GM20431 (cell line): ENCODE measurements at regions not wholly inside any gene's neighbourhood (a gene's known extent, or its start where the extent isn't known, plus 50 kb on each side); places are given as distances from the start of the nearest gene placed in this dataset.
"Not testable (repeated sequence)": the region's sequence is repeated elsewhere in the genome, so short reads cannot be mapped to it uniquely, and the experiment has no call there.

ENCODE experiments used
- in situ Hi-C: fragments of 300-500 bp; cut with MseI, MboI; formaldehyde crosslinking; loops from one replicate; pipeline ENCODE4 v1.15.0; 2020; ENCODE audit warnings: low sequenced_read_pairs; ENCODE audit not compliant: unreplicated experiment

DNA sequence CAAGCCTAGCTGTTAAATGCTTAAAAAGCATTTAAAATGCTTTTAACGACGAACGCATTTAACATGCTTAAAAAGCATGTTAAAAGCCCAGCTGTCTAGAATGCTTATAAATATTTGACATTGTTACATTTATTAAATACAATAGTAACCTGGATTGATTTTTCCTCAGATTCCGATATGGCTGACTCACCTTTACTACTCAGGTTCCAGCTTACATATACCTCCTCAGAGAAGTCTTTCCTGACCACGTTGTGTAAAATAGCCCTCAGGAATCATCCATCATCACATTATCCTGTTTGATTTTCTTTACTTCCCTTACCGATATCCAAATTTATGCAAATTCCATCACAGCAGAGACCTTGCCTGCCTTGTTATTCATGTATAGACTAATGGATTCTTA, 51.4 kb downstream of the SLC41A2 start:
- in situ Hi-C loops: no loop called here

DNA sequence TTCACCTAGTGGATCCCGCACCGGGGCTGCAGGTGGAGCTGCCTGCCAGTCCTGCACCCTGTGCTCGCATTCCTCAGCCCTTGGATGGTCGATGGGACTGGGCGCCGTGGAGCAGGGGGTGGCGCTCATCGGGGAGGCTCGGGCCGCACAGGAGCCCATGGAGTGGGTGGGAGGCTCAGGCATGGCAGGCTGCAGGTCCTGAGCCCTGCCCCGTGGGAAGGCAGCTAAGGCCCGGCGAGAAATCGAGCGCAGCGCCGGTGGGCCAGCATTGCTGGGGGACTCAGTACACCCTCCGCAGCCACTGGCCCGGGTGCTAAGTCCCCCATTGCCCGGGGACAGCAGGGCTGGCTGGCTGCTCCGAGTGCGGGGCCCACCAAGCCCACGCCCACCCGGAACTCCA, 52.6 kb downstream of the SLC41A2 start:
- in situ Hi-C loops: not testable (repeated sequence)

DNA sequence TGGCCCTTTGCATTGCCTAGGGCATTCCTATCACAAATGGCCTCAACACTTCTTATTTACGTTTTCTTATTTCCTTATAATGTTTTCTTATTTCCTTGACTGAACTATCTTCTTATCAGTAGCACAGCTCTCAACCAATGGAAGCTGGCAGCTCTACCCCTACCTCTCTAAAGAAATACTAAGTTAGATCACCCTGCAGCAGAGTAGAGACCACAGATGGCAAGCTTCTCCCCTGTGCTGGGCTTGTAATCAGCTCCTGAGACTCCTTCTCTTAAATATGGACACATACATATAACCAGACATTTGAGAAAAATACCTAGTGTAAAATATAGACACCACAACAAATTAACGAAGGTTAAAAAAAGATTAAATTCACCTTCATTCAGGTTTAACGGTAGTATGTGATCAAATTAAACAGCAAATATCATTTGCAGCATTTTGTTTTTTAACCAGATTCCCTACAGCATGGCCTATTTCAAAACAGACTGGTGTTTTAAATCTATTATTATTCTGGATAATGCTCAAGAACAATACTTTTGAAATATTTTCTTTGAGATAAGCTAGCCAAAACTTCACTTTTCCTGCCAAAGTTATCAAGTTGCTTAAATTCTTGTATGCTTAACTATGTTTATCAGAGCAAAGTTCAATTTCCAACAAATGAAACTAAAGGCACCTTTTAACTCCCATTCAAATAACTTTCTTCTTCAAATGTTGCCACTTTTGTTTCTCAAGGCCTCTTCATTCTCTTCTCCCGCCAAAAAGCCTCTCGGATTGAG, 54.3 kb downstream of the SLC41A2 start:
- in situ Hi-C loops: no loop called here

DNA sequence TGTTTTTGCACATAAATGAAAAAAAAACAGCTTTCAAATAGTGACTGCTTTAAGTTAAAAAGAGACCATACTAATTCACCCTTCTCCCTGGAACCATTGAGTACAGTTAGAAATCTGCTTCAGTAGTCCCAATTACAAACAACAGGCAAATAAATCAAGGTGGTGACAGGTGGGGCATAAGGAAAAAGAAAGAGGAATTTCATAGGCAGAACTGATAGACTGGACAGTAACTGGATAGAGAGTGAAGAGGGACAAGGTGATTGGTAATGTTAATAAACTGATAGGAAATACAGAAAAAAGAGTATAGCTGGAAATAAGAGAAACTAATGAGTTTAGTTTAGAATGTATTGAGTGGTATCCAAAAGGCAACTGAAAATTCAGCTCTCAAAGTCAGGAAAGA, 56.0 kb downstream of the SLC41A2 start:
- in situ Hi-C loops: no loop called here

DNA sequence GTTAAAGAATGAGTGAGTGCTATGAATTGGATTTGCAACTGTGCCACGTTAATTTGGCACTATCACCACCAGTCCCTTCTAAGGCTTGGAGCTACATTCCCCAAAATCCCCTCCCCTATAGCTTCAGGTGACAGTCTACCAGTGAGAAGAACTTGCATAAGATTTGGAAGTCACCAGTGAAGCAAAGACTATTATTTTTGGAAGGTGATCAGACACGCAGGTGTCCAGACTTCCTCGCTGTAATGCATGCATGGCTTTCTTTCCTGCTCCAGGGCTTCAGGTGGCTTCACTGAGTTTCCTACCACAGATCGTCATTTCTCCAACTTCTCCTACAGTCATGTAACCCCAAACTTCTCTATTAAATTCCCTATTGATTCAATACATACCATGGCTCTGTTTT, 61.4 kb downstream of the SLC41A2 start:
- in situ Hi-C loops: loop anchor here (25.0 kb wide), 1 partner anchor 509 kb away; no protein-coding TSS in a partner anchor

DNA sequence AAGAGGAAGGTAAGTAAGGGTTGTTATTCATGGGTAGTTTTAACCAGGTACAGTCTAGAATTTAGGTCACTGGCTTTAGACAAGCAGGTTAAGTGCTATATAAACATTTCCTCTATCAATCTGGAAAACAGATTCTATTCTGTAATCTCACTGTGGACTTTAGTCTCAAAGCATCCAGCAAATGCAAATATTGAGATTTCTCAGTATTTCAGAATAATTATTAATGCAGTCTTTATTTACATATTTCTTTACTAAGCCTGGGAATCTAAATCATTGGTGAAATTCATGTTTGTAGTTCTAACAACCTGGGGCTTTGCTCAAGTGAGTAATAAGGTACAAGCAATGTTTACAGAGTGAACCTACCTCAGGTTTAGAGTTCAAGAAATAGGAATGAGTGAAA, 61.9 kb downstream of the SLC41A2 start:
- in situ Hi-C loops: loop anchor here (25.0 kb wide), 1 partner anchor 509 kb away; no protein-coding TSS in a partner anchor

DNA sequence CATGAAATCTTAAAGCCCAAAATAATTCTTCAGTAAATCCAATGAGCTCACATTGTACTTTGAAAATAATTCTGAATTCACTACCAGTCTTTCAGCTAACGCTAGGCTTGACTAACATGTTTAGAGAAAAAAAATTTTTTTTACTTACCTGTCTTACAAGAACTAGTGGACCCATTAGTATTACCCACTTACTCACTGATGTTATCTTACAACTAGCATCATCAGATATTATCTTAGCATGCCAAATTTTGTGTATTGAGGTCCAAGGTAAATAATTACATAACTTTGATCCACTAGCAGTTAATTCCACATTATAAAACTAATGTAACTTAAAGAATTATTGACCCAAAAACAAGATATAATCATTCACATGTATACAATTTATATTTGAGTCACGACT, 62.7 kb downstream of the SLC41A2 start:
- in situ Hi-C loops: loop anchor here (25.0 kb wide), 1 partner anchor 508 kb away; no protein-coding TSS in a partner anchor

DNA sequence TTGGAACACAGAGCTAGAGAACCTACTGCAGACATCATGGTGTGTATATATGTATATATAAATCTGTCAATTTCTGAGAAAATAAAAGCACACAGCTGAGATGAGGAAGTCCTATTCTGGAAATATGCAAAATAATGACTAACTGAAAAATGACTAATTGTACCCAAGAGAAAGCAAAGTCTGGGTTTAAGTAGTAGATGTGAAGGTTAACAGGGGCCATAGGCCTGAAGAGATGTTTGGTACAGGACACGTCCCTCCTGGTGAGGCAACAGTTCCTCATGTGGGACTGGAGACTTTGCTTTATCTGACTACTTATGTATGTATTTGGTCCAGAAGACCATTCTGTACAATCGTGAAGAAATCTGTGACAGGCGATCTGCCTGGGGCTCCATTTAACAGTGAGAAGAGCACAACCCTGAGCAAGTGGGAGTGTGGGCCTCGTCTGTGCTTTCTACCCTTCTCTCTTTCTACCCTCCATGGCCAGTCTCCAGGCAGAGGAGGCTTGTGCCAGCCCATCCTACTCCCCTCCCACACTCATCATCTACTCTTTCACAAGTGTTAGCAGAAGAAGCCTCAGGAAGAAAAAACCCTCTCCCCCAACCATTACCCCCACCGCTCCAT, 67.5 kb downstream of the SLC41A2 start:
- in situ Hi-C loops: loop anchor here (25.0 kb wide), 1 partner anchor 503 kb away; no protein-coding TSS in a partner anchor

DNA sequence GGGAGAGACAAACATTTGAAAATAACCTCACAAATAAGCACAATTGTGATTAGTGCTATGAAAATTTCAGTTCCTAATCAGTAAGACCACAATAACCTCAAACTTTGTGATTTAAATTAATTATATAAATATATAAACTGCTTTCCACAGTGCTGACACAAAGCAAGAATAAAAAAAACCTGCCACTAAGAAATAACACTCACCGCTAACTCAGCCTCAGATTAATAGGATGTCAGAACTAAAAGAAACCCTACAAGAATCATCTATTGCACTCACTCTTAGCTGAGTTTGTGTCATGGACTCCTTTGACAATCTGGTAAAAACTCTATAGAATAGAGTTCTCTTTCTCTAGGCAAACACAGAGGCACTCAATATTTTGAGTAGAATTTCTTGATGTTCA, 68.4 kb downstream of the SLC41A2 start:
- in situ Hi-C loops: loop anchor here (25.0 kb wide), 1 partner anchor 502 kb away; no protein-coding TSS in a partner anchor

DNA sequence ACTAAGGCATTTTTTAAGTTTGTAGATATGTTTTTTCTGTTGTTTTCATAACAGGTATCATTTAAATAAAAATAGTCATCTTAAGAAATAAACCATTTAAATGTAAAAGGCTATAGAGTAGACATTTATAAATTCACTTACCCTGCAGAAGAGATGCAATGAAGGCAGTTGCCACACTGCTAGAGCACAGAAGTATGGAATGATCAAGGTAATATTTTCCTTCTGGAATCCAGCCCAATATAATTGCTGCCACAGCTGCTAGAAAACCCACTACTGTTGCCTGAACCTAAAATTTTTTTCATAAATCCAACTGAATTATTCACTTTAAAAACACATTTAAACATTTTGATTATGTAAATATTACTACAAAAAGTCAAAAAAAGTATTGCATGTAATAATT, 69.2 kb downstream of the SLC41A2 start:
- in situ Hi-C loops: loop anchor here (25.0 kb wide), 1 partner anchor 502 kb away; no protein-coding TSS in a partner anchor

DNA sequence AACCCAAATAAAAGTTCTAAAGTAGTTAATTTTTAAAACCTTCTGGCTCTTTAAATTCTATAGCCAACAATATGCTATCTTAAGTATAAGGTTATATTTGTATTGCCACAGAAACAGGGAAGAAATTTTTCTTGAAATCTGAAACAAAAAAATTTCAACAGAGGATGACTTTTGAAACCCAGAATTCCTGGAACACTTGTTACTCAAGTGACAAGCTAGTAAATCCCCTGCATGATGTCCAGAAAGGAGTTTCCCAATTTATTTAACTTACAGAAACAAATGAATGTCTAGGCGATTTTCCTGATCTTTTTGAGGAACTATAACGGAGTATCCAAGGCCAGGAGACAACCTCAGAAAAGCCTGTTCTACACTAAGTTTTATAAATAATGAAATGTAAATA, 69.6 kb downstream of the SLC41A2 start:
- in situ Hi-C loops: loop anchor here (25.0 kb wide), 1 partner anchor 501 kb away; no protein-coding TSS in a partner anchor

DNA sequence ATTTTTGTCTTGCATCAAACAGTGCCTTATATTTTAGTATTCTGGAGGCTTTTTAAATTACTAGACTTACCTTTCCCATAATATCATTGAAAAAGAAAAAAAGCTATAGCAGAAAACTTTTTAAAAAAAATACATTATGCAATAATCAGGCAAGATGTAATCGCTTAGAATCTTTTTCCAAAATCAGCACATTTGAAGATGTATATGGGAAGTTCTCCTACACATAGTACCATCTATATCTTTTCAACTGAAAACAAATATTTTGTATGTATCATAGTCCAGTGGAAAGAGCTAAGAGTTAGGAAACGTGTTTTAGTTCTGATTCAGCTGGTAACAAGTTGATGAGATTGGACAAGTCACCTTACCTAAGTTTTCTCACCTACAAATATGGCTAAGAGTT, 70.6 kb downstream of the SLC41A2 start:
- in situ Hi-C loops: loop anchor here (25.0 kb wide), 1 partner anchor 500 kb away; no protein-coding TSS in a partner anchor

DNA sequence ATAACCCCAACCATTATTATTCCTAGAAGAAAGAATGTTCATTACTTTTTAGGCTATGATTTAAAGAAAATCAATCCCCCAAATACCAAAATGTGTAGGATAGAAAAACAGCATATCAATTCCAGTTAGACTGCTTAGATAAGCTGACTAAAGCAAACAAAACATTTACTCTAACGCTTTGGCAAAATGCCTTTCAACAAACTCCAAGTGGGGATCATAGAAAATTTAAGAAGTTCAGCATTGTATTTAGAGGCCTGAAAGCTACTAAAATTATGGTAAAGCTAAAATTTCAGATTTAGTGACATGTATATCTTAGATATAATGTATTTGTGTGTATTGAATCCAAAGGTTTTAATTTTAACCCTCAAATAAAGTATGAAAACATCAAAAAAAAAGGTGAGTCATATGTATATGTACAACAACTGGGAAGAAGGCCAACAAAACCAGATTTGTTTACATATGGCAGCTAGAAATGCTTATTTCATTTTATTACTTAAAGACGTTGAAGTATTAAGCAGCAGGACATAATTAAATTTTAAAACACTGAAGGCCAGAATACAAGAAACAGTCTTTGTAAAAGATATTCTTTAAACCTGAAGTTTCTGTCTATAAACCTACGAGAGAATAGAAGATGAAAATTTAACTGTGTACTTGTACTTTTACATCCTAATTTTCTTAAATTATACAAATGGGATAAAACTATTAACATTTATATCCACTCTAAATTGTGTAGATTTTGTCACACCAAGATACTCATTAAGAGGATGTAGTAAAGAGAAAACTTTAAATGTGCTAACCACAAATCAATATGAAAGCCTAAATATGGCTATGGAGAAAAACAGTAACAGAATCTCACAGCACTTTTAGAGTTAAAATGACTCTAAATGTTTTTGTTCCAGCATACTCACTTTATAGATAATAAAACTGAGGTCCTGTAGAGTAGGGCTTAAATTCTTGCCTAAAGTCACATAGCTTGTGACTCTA, 71.4 kb downstream of the SLC41A2 start:
- in situ Hi-C loops: loop anchor here (25.0 kb wide), 1 partner anchor 499 kb away; no protein-coding TSS in a partner anchor

DNA sequence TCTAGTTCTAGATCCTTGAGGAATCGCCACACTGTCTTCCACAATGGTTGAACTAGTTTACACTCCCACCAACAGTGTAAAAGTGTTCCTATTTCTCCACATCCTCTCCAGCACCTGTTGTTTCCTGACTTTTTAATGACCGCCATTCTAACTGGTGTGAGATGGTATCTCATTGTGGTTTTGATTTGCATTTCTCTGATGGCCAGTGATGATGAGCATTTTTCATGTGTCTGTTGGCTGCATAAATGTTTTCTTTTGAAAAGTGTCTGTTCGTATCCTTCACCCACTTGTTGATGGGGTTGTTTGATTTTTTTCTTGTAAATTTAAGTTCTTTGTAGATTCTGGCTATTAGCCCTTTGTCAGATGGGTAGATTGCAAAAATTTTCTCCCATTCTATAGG, 79.2 kb downstream of the SLC41A2 start:
- in situ Hi-C loops: loop anchor here (25.0 kb wide), 1 partner anchor 492 kb away; no protein-coding TSS in a partner anchor

DNA sequence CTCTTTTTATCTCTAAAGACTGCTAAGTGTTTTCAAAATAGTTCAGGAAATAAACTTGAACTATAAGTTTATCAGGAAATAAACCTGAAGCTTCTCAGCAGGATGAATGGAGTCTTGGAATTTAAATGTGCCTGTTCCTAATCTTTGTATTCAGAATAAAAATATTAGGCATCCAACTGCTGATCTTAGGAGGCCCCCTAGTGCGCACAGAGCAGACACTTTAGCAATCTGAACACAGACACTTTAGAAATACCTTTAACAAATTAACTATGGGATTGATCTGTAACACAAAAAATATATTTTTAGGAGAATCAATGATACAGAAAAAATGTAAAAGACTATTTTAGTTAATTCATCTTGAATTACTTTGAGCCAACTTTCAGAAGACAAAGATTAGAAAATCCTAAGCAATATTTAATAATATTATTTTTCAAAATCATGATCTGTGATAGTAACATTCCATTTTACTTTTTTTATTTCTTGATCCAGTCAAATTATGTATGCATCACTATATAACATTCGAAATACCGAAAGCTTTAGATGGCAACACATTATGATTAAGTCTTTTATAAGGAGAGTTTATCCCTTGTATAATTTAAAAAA, 80.9 kb downstream of the SLC41A2 start:
- in situ Hi-C loops: loop anchor here (25.0 kb wide), 1 partner anchor 490 kb away; no protein-coding TSS in a partner anchor

DNA sequence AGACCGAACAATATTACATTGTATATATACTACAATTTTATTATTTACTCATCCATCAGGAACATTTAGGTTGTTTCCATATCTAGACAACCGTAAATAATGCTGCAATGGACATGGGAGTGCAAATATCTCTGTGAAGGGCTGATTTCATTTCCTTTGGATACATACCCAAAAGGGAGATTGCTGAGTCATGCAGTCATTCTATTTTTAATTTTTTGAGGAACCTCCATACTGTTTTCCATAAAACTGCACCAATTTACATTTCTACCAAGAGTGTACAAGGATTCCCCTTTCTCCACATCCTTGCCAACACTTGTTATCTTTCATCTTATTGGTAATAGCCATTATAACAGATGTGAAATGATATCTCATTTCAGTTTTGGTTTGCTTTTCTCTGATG, 84.7 kb downstream of the SLC41A2 start:
- in situ Hi-C loops: no loop called here

DNA sequence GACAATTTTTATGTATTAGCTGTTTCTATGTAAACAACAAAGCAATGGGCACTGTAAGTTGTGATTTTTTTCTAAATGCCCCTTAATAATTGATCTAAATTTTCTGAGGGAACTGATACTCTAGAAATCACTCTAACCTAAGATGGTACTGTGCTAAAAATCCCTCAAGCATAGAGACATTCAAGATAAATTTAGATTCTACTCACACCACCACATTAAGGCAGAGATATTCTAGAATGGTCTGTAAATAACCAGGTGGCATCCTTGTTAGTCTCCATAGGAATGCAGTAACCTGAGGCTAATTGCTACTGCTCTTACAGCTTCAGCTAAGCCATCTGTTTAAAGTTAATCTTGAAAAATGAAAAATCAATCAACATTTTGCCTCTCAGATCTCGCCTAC, 87.3 kb downstream of the SLC41A2 start:
- in situ Hi-C loops: no loop called here

DNA sequence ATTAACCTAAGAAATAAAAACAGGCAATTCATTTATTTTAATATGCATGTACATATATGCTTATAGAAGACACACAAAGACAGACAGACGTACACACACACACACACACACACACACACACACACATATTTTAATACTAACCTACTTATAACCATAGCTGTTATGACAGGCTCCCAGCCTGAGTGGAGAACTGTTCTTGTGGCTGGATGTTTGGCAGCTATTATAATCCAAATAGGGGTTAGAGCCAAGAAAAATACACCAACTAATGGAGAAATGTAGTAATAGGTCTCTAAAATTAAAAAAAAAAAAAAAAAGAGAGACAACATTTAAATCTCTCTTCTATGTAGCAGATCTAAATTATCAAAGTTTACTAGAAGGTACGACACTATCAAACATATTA, 91.8 kb downstream of the SLC41A2 start:
- in situ Hi-C loops: no loop called here

DNA sequence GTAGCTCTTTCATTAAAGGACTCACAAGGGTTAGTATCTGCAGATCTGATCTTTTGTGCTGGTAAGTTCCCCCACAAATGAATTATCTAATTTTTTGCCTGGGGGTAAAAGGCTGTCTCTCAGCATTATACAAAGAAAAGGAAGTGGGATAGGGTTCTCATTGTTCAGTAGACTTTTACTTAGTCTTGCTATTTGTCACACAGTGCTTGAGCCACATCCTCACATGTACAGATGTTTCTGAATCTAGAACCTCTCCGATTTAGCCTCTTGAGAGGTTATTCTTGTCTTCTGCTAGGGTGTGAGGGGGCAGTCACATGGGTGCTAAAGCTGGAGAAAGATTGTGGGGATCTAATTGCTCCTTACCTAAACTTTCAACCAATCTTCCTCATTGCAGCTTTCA, 93.0 kb downstream of the SLC41A2 start:
- in situ Hi-C loops: no loop called here

DNA sequence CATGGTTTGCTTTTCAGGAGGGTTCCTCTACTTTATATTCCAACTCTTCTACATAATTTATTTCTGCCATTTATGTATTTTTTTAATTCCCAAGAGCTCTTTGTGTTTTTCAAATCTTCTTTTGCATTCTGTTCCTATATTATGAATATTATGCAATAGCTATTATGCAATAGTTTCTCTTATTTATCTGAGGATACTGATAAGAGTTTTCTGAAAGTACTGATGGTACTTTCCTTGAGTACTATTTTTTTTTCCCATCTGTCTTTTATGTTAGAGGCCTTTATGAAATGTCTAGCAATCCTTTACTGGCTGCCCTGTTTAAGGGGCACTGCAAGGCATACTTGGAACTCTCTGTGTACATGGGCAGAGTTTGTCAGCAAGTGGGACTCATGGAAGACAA, 93.4 kb downstream of the SLC41A2 start:
- in situ Hi-C loops: no loop called here
